KMS-11 (cell line): ENCODE measurements at regions not wholly inside any gene's neighbourhood (a gene's known extent, or its start where the extent isn't known, plus 50 kb on each side); places are given as distances from the start of the nearest gene placed in this dataset.

Experiments used
- H2AFZ ChIP-seq: fragments of 200-600 bp; sonication (generic); 2 replicates; pipeline ENCODE4 v1.6.1; 2016; ENCODE audit warnings: antibody characterized with exemption, mixed run types, low read depth
- H3K27ac ChIP-seq: fragments of 200-600 bp; sonication (generic); 2 replicates; pipeline ENCODE4 v1.6.1; 2016; ENCODE audit warnings: mild to moderate bottlenecking, mixed run types
- H3K27me3 ChIP-seq: fragments of 200-600 bp; sonication (generic); 2 replicates; pipeline ENCODE4 v1.6.1; 2017; ENCODE audit warnings: mild to moderate bottlenecking, low read depth, mixed run types, moderate library complexity; ENCODE audit not compliant: insufficient read depth
- H3K36me3 ChIP-seq: fragments of 200-600 bp; sonication (generic); 2 replicates; pipeline ENCODE4 v1.6.1; 2017; ENCODE audit warnings: mild to moderate bottlenecking, mixed run types; ENCODE audit not compliant: insufficient read depth
- H3K4me1 ChIP-seq: fragments of 200-600 bp; sonication (generic); 2 replicates; pipeline ENCODE4 v1.6.1; 2016; ENCODE audit warnings: mild to moderate bottlenecking, low read depth, mixed run types; ENCODE audit not compliant: poor library complexity, severe bottlenecking
- H3K4me2 ChIP-seq: fragments of 200-600 bp; sonication (generic); 2 replicates; pipeline ENCODE4 v1.7.0; 2016; ENCODE audit warnings: mild to moderate bottlenecking, mixed run types
- H3K4me3 ChIP-seq: fragments of 200-600 bp; sonication (generic); IDR thresholded peaks from 2 replicates; pipeline ENCODE4 v1.6.1; 2017; ENCODE audit warnings: low read depth, low read length, mixed read lengths; ENCODE audit not compliant: insufficient read depth
- H3K79me2 ChIP-seq: fragments of 200-600 bp; sonication (generic); 2 replicates; pipeline ENCODE4 v1.6.1; 2016; ENCODE audit warnings: low read depth, mixed run types; ENCODE audit not compliant: insufficient read depth
- H3K9ac ChIP-seq: fragments of 200-600 bp; sonication (generic); 2 replicates; pipeline ENCODE4 v1.6.1; 2016; ENCODE audit warnings: mild to moderate bottlenecking, mixed run types
- H4K20me1 ChIP-seq: fragments of 200-600 bp; sonication (generic); 2 replicates; pipeline ENCODE4 v1.6.1; 2016; ENCODE audit warnings: mild to moderate bottlenecking, mixed run types; ENCODE audit not compliant: insufficient read depth
- CTCF ChIP-seq: fragments of 200-600 bp; sonication (generic); conservative IDR thresholded peaks from 2 replicates; pipeline ENCODE4 v1.6.1; 2017; ENCODE audit warnings: low read depth, mild to moderate bottlenecking, antibody characterized with exemption, low read length, moderate library complexity, mixed read lengths

GRCh38 chr7:130933919-130934318, 199.9 kb upstream of the KLF14 start:
- Histone ChIP-seq H3K36me3 (no peaks in the 10 kb centered on the region; the same call in 1 of the 2 replicates), H3K9ac (no peak overlapping the region), H3K79me2 (peaks cover 94% of the 10 kb centered on the region), H3K27me3 (no peaks in the 10 kb centered on the region), H3K4me2 (no peak overlapping the region), H2AFZ (no peak overlapping the region), H3K27ac (no peak overlapping the region), H3K4me3 (no peak overlapping the region), H4K20me1 (0 out of 2 replicates have a peak, but pooled peaks cover 5% of the 10 kb centered on the region), H3K4me1 (peaks cover 13% of the 10 kb centered on the region)
- TF ChIP-seq CTCF, result no peak

GRCh38 chr7:130935564-130936157, 201.7 kb upstream of the KLF14 start:
- Histone ChIP-seq H3K4me1 (no peaks in the 10 kb centered on the region), H3K27me3 (no peaks in the 10 kb centered on the region), H3K27ac (no peak overlapping the region), H2AFZ (no peak overlapping the region), H3K9ac (no peak overlapping the region), H3K79me2 (peaks cover 94% of the 10 kb centered on the region), H3K4me3 (no peak overlapping the region), H4K20me1 (0 out of 2 replicates have a peak, but pooled peaks cover 5% of the 10 kb centered on the region), H3K4me2 (no peak overlapping the region), H3K36me3 (no peaks in the 10 kb centered on the region; the same call in 1 of the 2 replicates)
- TF ChIP-seq CTCF, result no peak

GRCh38 chr7:130936202-130936931, 202.4 kb upstream of the KLF14 start:
- H3K27ac ChIP-seq, result no peak overlapping the region
- H3K4me2 ChIP-seq, result no peak overlapping the region
- no peak overlapping the region for H2AFZ ChIP-seq
- no peaks in the 10 kb centered on the region for H3K27me3 ChIP-seq
- H3K4me3 ChIP-seq, result no peak overlapping the region
- H3K4me1 ChIP-seq, result no peaks in the 10 kb centered on the region
- 0 out of 2 replicates have a peak, but pooled peaks cover 8% of the 10 kb centered on the region for H4K20me1 ChIP-seq
- no peak for TF ChIP-seq CTCF
- H3K79me2 ChIP-seq, result peaks cover 96% of the 10 kb centered on the region
- peaks cover 1% of the 10 kb centered on the region; the same call in 1 of the 2 replicates for H3K36me3 ChIP-seq
- no peak overlapping the region for H3K9ac ChIP-seq

- Histone ChIP-seq H3K4me2 (no peak overlapping the region), H3K4me1 (peaks cover 5% of the 10 kb centered on the region), H3K27ac (no peak overlapping the region), H3K79me2 (peaks cover 96% of the 10 kb centered on the region), H3K9ac (no peak overlapping the region), H2AFZ (no peak overlapping the region), H3K27me3 (no peaks in the 10 kb centered on the region), H3K4me3 (no peak overlapping the region), H4K20me1 (peaks cover 9% of the 10 kb centered on the region; the same call in 1 of the 2 replicates), H3K36me3 (peaks cover 8% of the 10 kb centered on the region; the same call in 1 of the 2 replicates)
- no peak for TF ChIP-seq CTCF
Measured at GRCh38 chr7:130937016-130937415, 203.0 kb upstream of the KLF14 start.
